GM23248 (cell line): ENCODE measurements at regions not wholly inside any gene's neighbourhood (a gene's known extent, or its start where the extent isn't known, plus 50 kb on each side); places are given as distances from the start of the nearest gene placed in this dataset.

ENCODE experiments used
- DNase-seq: peaks from one replicate; pipeline ENCODE4 v3.0.0-alpha.2; 2015
- H2AFZ ChIP-seq: fragments of 200-600 bp; sonication (generic); 2 replicates; pipeline ENCODE4 v1.6.1; 2016; ENCODE audit warnings: antibody characterized with exemption
- H3F3A ChIP-seq: fragments of 200-600 bp; sonication (generic); 2 replicates; pipeline ENCODE4 v1.6.1; 2016; ENCODE audit warnings: mild to moderate bottlenecking, antibody characterized with exemption, mixed run types; ENCODE audit not compliant: insufficient read depth
- H3K27ac ChIP-seq: fragments of 200-600 bp; sonication (generic); 2 replicates; pipeline ENCODE4 v1.5.1; 2016; ENCODE audit warnings: mild to moderate bottlenecking
- H3K27me3 ChIP-seq: fragments of 200-600 bp; sonication (generic); replicated peaks from 2 replicates; pipeline ENCODE4 v1.6.1; 2016; ENCODE audit warnings: mild to moderate bottlenecking; ENCODE audit not compliant: insufficient read depth
- H3K36me3 ChIP-seq: fragments of 200-600 bp; sonication (generic); 2 replicates; pipeline ENCODE4 v1.6.1; 2016; ENCODE audit warnings: low read depth, mild to moderate bottlenecking
- H3K4me1 ChIP-seq: fragments of 200-600 bp; sonication (generic); 2 replicates; pipeline ENCODE4 v1.6.1; 2016; ENCODE audit warnings: mild to moderate bottlenecking; ENCODE audit not compliant: insufficient read depth
- H3K4me2 ChIP-seq: fragments of 200-600 bp; sonication (generic); one replicate; pipeline ENCODE4 v1.6.1; 2016; ENCODE audit warnings: mild to moderate bottlenecking; ENCODE audit not compliant: unreplicated experiment
- H3K4me3 ChIP-seq: fragments of 200-600 bp; sonication (generic); 2 replicates; pipeline ENCODE4 v1.5.1; 2016; ENCODE audit warnings: mild to moderate bottlenecking
- H3K79me2 ChIP-seq: fragments of 200-600 bp; sonication (generic); 2 replicates; pipeline ENCODE4 v1.6.1; 2016; ENCODE audit warnings: mild to moderate bottlenecking; ENCODE audit not compliant: insufficient read depth
- H3K9ac ChIP-seq: fragments of 200-600 bp; sonication (generic); 2 replicates; pipeline ENCODE4 v1.6.1; 2016; ENCODE audit warnings: mild to moderate bottlenecking
- H3K9me2 ChIP-seq: fragments of 200-600 bp; sonication (generic); 2 replicates; pipeline ENCODE4 v1.6.1; 2016; ENCODE audit warnings: mixed run types, mild to moderate bottlenecking, moderate library complexity; ENCODE audit not compliant: insufficient read depth
- H3K9me3 ChIP-seq: fragments of 200-600 bp; sonication (generic); one replicate; pipeline ENCODE4 v1.6.1; 2017; ENCODE audit warnings: low read depth
- H4K20me1 ChIP-seq: fragments of 200-600 bp; sonication (generic); 2 replicates; pipeline ENCODE4 v1.6.0; 2016; ENCODE audit not compliant: insufficient read depth
- EZH2 ChIP-seq: fragments of 200-600 bp; sonication (generic); IDR thresholded peaks from 2 replicates; pipeline ENCODE4 v1.6.1; 2018; ENCODE audit warnings: antibody characterized with exemption, mild to moderate bottlenecking; ENCODE audit not compliant: insufficient read depth, poor library complexity, severe bottlenecking
- EZH2phosphoT487 ChIP-seq: fragments of 200-600 bp; sonication (generic); IDR thresholded peaks from 2 replicates; pipeline ENCODE4 v1.6.1; 2018; ENCODE audit warnings: antibody characterized with exemption, moderate library complexity, mild to moderate bottlenecking, low read depth; ENCODE audit not compliant: insufficient read depth
- WGBS, 2 experiments: methylation state at CpG; one replicate each; pipeline ENCODE4 v1.1.6; 2015 to 2017; ENCODE audit warnings: low lambda C conversion rate in 2 of 2, low coverage in 1 of 2; ENCODE audit errors: missing lambda C conversion rate in 2 of 2; 5-methylcytosine and 5-hydroxymethylcytosine counted together
- in situ Hi-C: fragments of 300-500 bp; cut with MboI; formaldehyde crosslinking; loops from 2 replicates; pipeline ENCODE4 v1.15.0; 2020

GRCh38 chr6:113276601-113277000, 580.5 kb upstream of the MARCKS start:
- WGBS, 2 experiments = 63 to 64% methylated on average over 2 of the region's 2 CpGs
- no peak for DNase-seq
- H3K79me2 ChIP-seq = no peaks in the 10 kb centered on the region
- no peaks in the 10 kb centered on the region for H3K9me3 ChIP-seq
- 0 out of 2 replicates have a peak overlapping the region, but pooled peaks have one; percentile 0 for H2AFZ ChIP-seq
- TF ChIP-seq EZH2phosphoT487 = no peak
- no peak for TF ChIP-seq EZH2
- H4K20me1 ChIP-seq = no peaks in the 10 kb centered on the region
- H3K36me3 ChIP-seq = no peaks in the 10 kb centered on the region
- peaks cover 14% of the 10 kb centered on the region for H3K4me1 ChIP-seq
- no peak overlapping the region for H3K4me2 ChIP-seq
- H3F3A ChIP-seq = 0 out of 2 replicates have a peak, but pooled peaks cover 4% of the 10 kb centered on the region
- no peak overlapping the region for H3K9ac ChIP-seq
- H3K27me3 ChIP-seq = no peaks in the 10 kb centered on the region
- no peaks in the 10 kb centered on the region for H3K9me2 ChIP-seq
- in situ Hi-C loops = no loop called here
- H3K27ac ChIP-seq = no peak overlapping the region
- H3K4me3 ChIP-seq = no peak overlapping the region

DNA sequence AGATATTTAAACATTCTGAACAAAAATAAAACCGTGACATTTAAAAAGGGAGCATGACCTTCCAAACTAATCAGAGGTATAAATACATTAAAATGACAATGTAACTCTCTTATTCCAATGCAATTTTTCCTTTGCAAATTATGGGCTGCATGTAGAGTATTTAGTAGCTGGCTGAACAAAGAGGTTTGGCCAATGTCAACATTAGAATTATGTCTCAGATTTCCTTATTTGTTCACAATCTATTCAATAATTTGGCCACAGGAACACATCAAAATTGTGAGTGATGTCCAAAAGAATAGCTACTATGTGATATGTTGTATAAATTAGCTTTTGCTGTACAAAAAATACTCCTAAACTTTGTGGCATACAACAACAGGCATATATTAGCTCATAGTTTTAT, 580.0 kb upstream of the MARCKS start:
- Histone ChIP-seq H4K20me1 (no peaks in the 10 kb centered on the region), H3K27me3 (no peaks in the 10 kb centered on the region), H2AFZ (no peak overlapping the region), H3K79me2 (no peaks in the 10 kb centered on the region), H3F3A (0 out of 2 replicates have a peak, but pooled peaks cover 7% of the 10 kb centered on the region), H3K9me3 (no peaks in the 10 kb centered on the region), H3K27ac (no peak overlapping the region), H3K9ac (no peak overlapping the region), H3K4me2 (no peak overlapping the region), H3K9me2 (no peaks in the 10 kb centered on the region), H3K4me1 (peaks cover 17% of the 10 kb centered on the region), H3K36me3 (no peaks in the 10 kb centered on the region), H3K4me3 (no peak overlapping the region)
- WGBS, 2 experiments = 90 to 95% methylated on average over 1 of the region's 1 CpG
- in situ Hi-C loops = no loop called here
- no peak for DNase-seq
- no peak for TF ChIP-seq EZH2phosphoT487
- TF ChIP-seq EZH2 = no peak

DNA sequence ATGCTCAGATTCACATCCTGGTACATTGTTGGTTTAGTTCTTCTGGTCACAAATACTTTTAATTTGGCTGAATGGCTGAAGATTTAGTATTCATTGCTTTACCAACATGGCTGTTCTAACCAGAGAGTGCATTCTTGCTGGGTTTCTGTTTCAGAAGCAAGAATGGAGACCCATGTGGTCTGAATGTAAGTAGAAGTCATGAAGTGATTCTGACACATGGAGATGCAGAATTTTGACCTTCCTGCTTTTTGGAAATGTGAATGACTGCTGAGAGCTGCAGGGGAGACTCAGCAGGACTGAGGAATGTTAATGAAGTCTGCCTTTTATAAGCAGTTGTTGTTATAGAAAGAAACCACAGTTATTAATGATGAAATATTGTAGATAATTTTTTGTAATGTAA, 576.1 kb upstream of the MARCKS start:
- Histone ChIP-seq H3K4me2 (no peak overlapping the region), H3K4me3 (no peak overlapping the region), H3K9me3 (no peaks in the 10 kb centered on the region), H3K27me3 (no peaks in the 10 kb centered on the region), H3K36me3 (0 out of 2 replicates have a peak, but pooled peaks cover 5% of the 10 kb centered on the region), H3K79me2 (no peaks in the 10 kb centered on the region), H3K9me2 (no peaks in the 10 kb centered on the region), H3F3A (0 out of 2 replicates have a peak, but pooled peaks cover 7% of the 10 kb centered on the region), H3K9ac (no peak overlapping the region), H4K20me1 (no peaks in the 10 kb centered on the region), H3K27ac (no peak overlapping the region), H2AFZ (peak overlapping the region; percentile 43), H3K4me1 (peaks cover 17% of the 10 kb centered on the region)
- in situ Hi-C loops = no loop called here
- no peak for TF ChIP-seq EZH2phosphoT487
- TF ChIP-seq EZH2 = no peak
- peak; percentile 10 for DNase-seq

DNA sequence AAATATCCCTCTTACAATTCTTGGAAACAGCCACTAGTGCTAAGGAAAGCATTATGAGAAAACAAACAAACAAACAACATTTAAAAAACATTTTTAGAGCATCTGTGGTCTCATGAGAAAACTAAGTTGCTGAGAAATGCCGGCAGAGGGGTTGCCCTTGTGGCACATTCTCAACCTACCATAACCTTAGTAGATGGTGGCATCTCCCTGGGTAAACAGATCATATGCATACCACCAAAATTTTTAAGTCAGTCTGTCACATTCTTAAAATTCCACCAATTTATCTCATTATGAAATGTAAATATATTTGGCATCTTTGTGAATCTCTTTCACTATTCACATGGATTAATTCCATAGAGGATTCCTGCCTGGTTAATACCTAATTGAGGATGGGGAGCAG, 575.7 kb upstream of the MARCKS start:
- Histone ChIP-seq H3K9me3 (peaks cover 4% of the 10 kb centered on the region), H3K9me2 (no peaks in the 10 kb centered on the region), H3K79me2 (no peaks in the 10 kb centered on the region), H3K4me1 (peaks cover 17% of the 10 kb centered on the region), H3K4me3 (no peak overlapping the region), H3K4me2 (no peak overlapping the region), H3F3A (0 out of 2 replicates have a peak, but pooled peaks cover 7% of the 10 kb centered on the region), H4K20me1 (no peaks in the 10 kb centered on the region), H3K9ac (no peak overlapping the region), H3K27ac (no peak overlapping the region), H2AFZ (peak overlapping the region; percentile 43), H3K27me3 (no peaks in the 10 kb centered on the region), H3K36me3 (0 out of 2 replicates have a peak, but pooled peaks cover 5% of the 10 kb centered on the region)
- in situ Hi-C loops = no loop called here
- no peak for DNase-seq
- WGBS, 2 experiments = 7 to 11% methylated on average over 1 of the region's 1 CpG
- TF ChIP-seq EZH2phosphoT487 = no peak
- no peak for TF ChIP-seq EZH2

GRCh38 chr6:113287396-113287795, 569.7 kb upstream of the MARCKS start:
- H3K9ac ChIP-seq = no peak overlapping the region
- DNase-seq = no peak
- WGBS, 2 experiments = 81 to 90% methylated on average over 2 of the region's 2 CpGs
- H3K79me2 ChIP-seq = no peaks in the 10 kb centered on the region
- H3K9me3 ChIP-seq = peaks cover 4% of the 10 kb centered on the region
- H3K4me3 ChIP-seq = no peak overlapping the region
- peaks cover 12% of the 10 kb centered on the region; the same call in 1 of the 2 replicates for H3F3A ChIP-seq
- in situ Hi-C loops = no loop called here
- H3K4me1 ChIP-seq = peaks cover 20% of the 10 kb centered on the region
- H3K9me2 ChIP-seq = no peaks in the 10 kb centered on the region
- no peak overlapping the region for H2AFZ ChIP-seq
- no peaks in the 10 kb centered on the region for H3K27me3 ChIP-seq
- no peaks in the 10 kb centered on the region for H4K20me1 ChIP-seq
- no peak for TF ChIP-seq EZH2phosphoT487
- no peak for TF ChIP-seq EZH2
- no peak overlapping the region for H3K4me2 ChIP-seq
- 0 out of 2 replicates have a peak, but pooled peaks cover 5% of the 10 kb centered on the region for H3K36me3 ChIP-seq
- H3K27ac ChIP-seq = no peak overlapping the region
